ENCODE measurements at regions not wholly inside any gene's neighbourhood (a gene's known extent, or its start where the extent isn't known, plus 50 kb on each side); places are given as distances from the start of the nearest gene placed in this dataset.
A peak's percentile ranks its signal among the peaks of the same experiment; 100 is the strongest.

DNA sequence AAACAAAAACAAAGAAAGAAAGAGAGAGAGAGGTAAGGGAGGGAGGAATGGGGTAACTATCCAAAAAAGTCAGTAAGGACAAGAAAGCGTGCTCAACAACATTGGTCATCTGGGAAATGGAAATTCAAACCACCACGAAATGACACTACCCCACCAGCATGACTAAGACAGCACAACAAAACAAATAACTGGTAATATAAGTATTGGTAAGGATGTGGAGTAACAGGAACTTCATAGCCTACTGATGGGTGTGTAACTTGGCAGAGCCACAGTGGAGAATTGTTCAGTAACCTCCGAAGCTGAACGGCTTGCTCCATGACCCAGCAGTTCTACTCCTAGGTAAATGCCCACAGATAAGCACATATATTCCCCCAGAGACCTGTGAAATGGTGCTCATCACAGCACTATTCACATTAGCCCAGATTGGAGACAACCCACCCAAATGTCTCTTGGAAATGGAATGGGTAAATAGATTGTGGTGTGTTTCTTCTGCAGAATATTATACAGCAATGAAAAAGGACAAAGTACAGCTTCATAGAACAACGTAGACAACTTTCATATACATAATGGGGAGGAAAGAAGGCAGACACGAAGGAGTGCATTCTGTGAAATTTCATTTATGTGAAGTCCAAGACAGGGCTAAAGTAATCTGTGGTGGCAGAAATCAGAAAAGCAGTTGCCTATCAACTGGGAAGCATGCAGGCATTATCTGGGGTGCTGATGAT, 95.5 kb upstream of the ATP6AP2 start:
- DNase-seq (ENCODE audit: low read depth) = no peak

GRCh38 chrX:40484408-40485091, 96.2 kb upstream of the ATP6AP2 start:
- no peak for DNase-seq (ENCODE audit: low read depth)

GRCh38 chrX:40483502-40483901, 97.3 kb upstream of the ATP6AP2 start:
- DNase-seq (ENCODE audit: low read depth) = no peak

- DNase-seq (ENCODE audit: low read depth) = no peak
Observed at GRCh38 chrX:40479777-40480318, 100.9 kb upstream of the ATP6AP2 start.

- no peak for DNase-seq (ENCODE audit: low read depth)
Observed at GRCh38 chrX:40478474-40479065, 102.2 kb upstream of the ATP6AP2 start.

DNA sequence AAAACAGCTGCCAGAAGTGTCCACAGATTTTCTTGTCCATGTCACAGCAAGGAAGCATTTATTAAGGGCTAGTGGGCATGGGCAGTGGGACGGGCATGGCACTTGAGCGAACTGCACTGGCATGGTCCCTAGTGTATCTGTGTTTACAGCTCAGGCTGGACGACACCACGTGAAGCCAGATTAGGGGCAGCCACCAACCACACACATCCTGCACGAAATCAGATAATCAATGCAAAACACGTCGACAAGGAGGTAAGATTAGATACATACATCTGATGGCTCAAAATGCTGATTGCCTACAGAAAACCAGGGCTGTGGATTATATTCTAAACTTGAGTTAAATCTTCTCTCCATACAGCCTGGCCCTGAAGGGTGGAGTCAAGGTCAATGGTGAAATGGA, 103.8 kb upstream of the ATP6AP2 start:
- DNase-seq (ENCODE audit: low read depth) = no peak

DNA sequence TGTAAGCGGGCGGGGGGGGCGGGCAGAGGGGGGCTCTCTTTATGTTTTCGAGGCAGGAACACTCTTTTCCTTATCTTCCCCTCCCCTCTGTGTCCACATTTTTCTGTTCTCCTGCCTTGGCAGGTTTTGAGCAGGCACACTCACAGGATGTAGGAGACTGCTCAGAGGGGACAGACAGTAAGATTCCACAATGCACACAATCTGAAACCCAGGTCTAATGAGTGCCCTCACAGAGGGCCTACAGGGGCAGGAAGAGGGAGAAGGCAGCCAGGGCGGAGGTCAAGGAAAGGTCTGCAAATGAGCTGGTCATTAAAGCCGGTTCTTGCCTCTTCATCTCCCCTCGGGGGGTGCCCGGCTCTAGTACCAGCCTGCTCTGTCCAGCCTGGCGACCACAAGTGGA, 106.1 kb upstream of the ATP6AP2 start:
- no peak for DNase-seq (ENCODE audit: low read depth)

GRCh38 chrX:40474205-40474626, 106.6 kb upstream of the ATP6AP2 start:
- no peak for DNase-seq (ENCODE audit: low read depth)

GRCh38 chrX:40473460-40474204, 107.1 kb upstream of the ATP6AP2 start:
- DNase-seq (ENCODE audit: low read depth) = no peak

DNA sequence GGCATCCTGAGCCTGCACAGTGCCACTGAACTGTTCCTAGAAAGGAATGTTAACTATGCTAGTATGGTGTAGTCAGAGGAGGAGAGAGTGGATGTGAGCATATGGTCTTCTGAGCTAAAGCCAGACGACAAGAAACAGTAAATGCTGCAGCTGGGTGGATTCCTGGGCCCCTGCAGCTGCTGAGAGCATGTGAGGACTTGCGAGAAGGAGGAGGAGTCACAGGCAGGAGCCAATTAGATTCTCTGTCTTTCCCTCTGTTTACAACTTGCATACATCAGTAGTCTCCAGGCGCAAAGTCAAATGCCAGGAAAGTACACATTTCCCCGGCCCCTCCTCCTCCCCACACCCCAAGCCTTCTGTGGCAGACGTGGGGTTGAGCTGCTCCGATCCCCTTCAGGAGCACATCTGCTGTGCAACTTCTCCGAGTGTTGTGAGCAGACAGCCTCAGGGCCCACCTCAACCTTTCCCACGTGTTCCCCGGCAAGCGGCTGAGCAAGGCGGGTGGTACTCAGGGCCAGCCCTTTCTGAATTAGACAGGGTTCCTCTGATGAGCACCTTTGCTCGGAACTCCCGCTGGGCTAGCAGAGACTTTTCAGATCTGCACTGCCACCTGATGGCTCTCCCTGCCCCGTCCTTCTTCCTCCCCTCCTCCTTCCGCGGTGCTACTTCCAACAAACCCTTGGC, 108.7 kb upstream of the ATP6AP2 start:
- no peak for DNase-seq (ENCODE audit: low read depth)

GRCh38 chrX:40470830-40471429, 109.8 kb upstream of the ATP6AP2 start:
- DNase-seq (ENCODE audit: low read depth) = no peak

DNA sequence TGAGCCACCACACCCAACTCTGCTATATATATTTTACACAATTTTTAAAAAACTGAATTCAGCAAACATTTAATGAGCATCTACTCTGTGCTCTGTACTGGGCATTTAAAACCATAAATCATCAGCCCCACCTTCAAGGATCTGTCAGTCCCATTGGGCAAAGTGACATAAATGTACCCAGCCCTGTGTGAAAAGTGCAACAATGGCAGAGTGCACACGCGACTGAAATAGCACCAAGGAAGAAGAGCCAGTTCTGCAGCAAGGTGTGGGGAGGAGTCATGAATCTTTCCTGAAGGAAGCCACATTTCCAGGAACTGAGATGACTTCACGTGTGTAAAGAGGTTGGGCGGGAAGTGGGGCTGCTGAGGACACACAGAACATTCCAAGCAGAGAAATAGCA, 111.5 kb upstream of the ATP6AP2 start:
- no peak for DNase-seq (ENCODE audit: low read depth)

DNA sequence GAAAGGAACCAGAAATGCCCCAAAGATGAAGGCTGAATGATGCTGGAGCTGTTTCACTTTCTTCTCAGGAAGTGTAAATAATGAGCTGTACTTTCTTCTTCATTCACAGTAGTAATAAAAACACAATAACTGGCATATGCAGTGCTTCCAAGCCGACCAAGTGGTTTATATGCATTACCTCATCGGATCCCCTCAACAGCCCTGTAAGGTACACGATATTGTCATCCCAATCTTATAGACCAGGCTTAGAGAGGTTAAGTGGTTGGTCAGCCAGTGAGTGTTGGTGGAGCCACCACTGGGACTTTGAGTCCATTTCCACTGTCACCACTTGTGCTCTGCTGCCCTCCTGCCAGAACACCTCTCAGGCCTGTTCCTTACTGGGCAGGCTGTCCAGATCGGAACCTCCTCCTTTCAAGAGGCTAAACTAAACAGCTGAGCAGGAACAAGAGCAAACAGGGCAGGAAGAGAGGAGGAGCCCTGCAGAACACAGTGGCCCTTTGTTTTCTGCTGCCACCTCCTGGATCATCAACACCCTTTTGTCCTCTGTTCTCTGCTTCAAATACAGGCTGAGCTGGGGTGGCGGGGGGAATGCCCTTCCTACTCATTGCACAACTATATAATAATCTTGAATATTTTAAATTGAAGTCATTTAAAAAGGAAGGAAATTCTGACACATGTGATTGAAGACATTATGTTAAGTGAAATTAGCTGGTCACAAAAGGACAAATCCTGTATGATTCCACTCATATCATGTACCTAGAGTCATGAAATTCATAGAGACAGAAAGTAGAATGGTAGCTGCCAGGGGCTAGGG, 112.5 kb upstream of the ATP6AP2 start:
- DNase-seq (ENCODE audit: low read depth) = peak; percentile 11

- no peak for DNase-seq (ENCODE audit: low read depth)
Observed at GRCh38 chrX:40467454-40467853, 113.3 kb upstream of the ATP6AP2 start.

GRCh38 chrX:40465735-40466551, 114.8 kb upstream of the ATP6AP2 start:
- no peak for DNase-seq (ENCODE audit: low read depth)

DNA sequence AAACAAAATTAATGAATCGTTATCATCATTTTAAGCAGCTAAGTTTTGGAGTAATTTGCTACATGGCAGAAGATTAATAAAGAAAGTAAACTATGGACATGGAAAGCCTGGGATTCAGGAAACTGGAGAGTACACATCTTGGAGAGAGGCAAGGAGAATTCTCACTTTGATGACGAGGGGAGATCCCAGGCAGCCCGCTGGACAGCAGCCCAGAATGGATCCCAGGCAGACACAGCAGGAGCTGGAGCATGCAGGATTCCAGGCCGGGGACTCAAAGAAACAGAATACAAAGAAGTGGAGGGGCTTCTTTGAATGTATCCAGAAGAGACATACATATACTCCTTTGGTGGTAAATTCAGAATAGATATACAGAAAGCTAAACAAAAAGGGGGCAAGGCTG, 118.0 kb upstream of the ATP6AP2 start:
- DNase-seq (ENCODE audit: low read depth) = no peak

GRCh38 chrX:40460926-40461325, 119.8 kb upstream of the ATP6AP2 start:
- no peak for DNase-seq (ENCODE audit: low read depth)

DNA sequence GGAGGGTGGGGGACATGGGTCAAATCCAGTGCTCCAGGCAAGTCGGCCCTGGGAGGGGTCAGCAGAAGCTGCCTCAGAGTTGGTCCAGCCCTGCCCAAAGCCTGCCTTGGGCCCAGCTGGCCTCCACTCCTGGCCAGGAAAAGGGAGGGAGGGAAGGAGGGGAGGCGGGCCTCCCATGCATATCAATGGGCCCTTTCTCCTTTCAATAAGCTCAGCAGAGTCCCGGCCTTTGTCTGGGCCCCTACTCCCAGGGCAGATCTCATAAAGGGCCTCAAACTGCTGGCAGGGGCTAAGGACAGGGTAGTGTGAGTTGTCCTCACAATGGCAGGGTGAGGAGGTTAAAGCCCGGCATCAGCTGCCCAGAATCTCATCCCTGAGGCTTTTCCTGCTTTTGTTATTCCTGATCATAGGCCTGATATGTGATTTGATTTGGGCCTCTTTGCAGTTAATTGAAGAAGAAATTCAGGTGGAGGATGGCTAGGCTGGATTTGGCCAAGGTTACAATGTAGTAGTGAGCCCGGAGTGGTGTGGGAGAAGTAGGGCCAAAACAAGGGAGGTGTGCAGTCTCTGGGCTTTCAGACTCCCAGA, 121.1 kb upstream of the ATP6AP2 start:
- no peak for DNase-seq (ENCODE audit: low read depth)

DNA sequence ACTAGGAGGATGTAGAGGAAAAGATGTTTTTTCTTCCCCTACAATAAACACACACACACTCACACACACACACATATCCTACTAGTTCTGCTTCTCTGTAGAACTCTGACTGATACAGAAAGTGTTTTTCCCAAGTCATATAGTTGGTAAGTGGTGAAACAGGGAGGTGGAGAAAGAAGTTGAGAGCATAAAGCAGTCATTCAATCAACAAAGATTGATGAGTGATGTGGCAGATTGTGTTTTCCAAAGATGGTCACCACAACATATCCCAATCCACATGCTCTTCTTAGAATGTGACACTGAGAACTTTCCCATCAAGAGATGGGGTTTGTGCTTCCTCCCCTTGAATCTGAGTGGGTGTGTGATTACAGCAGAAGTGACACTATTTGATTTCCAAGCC, 123.4 kb upstream of the ATP6AP2 start:
- no peak for DNase-seq (ENCODE audit: low read depth)
